ENCODE measurements at regions not wholly inside any gene's neighbourhood (a gene's known extent, or its start where the extent isn't known, plus 50 kb on each side); places are given as distances from the start of the nearest gene placed in this dataset.

DNA sequence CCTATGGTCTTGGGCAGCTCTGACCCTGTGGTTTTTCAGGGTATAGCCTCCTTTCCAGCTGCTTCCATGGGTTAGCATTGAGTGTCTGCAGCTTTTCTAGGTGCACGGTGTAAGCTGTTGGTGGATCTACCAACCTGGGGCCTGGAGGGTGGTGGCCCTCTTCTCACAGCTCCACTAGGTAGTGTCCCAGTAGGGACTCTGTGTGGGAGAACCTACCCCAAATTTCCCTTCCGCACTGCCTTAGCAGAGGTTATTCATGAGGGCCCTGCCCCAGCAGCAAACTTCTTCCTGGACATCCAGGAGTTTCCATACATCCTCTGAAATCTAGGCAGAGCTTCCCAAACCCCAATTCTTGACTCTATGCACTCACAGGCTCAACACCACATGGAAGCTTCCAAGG, 111.0 kb upstream of the C1orf87 start:
- TF ChIP-seq, protein P1, sequence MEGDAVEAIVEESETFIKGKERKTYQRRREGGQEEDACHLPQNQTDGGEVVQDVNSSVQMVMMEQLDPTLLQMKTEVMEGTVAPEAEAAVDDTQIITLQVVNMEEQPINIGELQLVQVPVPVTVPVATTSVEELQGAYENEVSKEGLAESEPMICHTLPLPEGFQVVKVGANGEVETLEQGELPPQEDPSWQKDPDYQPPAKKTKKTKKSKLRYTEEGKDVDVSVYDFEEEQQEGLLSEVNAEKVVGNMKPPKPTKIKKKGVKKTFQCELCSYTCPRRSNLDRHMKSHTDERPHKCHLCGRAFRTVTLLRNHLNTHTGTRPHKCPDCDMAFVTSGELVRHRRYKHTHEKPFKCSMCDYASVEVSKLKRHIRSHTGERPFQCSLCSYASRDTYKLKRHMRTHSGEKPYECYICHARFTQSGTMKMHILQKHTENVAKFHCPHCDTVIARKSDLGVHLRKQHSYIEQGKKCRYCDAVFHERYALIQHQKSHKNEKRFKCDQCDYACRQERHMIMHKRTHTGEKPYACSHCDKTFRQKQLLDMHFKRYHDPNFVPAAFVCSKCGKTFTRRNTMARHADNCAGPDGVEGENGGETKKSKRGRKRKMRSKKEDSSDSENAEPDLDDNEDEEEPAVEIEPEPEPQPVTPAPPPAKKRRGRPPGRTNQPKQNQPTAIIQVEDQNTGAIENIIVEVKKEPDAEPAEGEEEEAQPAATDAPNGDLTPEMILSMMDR (IDR thresholded peaks at IDR 0.05; ENCODE audit: low read depth, low read length): no peak
- Histone ChIP-seq H3K4me1 (no peaks in the 10 kb centered on the region), H3K4me3 (ENCODE audit: low read depth, low read length) (no peak overlapping the region), H3K27me3 (no peaks in the 10 kb centered on the region), H3K9me3 (no peaks in the 10 kb centered on the region), H3K36me3 (no peaks in the 10 kb centered on the region)
- DNase-seq: no peak

DNA sequence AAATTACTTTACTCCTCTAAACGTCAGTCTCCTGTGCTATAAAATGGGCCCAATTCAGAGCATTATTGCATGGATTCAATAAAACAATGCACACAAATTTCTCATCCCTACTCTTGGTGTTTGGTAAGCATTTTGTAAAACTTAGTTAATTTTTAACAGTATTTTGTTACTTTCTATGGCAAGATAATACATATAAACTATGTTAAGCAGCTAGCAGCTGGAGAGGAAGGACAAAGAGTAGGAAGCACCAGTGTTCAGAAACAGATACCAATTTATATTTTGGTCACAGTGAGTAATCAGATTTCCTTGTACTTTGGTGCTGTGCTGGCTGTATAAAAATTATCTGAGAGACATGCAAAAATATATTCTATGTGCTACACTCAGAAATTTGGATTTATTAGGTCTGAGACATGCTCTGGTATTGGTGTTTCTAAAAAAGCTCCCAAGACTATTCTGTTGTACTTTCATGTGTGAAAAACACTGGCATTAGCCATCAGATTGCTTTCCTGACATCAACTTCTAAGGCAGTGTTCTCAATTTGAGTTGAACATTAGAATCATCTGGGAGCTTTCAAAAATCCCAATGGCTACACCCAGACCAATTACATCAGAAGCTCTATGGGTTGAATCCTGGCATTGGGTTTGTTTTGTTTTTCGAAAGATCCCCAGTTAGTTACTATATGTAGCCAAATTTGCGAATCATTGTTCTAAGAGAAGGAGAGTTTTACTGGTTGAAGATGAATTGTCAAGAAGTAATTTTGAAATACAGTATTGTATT, 100.3 kb upstream of the C1orf87 start:
- TF ChIP-seq, protein P1 (IDR thresholded peaks at IDR 0.05; ENCODE audit: low read depth, low read length): no peak
- no peaks in the 10 kb centered on the region for H3K36me3 ChIP-seq

DNA sequence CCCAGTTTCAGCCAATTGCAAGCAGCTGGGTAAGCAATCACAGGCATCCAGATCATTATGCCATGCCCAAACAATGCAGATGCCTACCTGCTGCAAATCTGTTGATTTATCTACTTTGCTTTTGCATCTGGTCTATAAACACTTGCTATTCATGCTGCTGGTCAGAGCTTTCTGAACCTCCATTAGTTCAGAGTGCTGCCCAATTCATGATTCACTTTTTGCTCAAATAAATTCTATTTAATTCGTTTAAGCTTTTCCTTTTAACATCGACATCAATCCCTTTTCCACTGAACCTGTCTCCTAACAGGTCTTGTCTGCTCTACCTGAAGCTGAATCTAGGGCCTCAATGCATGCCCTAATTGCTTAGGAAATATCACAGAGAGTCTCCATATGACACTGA, 99.4 kb upstream of the C1orf87 start:
- DNase-seq: no peak
- Histone ChIP-seq H3K27me3 (no peaks in the 10 kb centered on the region), H3K9me3 (no peaks in the 10 kb centered on the region), H3K36me3 (no peaks in the 10 kb centered on the region), H3K4me1 (no peaks in the 10 kb centered on the region), H3K4me3 (ENCODE audit: low read depth, low read length) (no peak overlapping the region)
- TF ChIP-seq, protein P1 (IDR thresholded peaks at IDR 0.05; ENCODE audit: low read depth, low read length): no peak

More for the DNA sequence above, 100.3 kb upstream of the C1orf87 start:
- H3K4me1 ChIP-seq: no peaks in the 10 kb centered on the region
- no peaks in the 10 kb centered on the region for H3K27me3 ChIP-seq
- DNase-seq: no peak
- no peak overlapping the region for H3K4me3 ChIP-seq (ENCODE audit: low read depth, low read length)
- H3K9me3 ChIP-seq: no peaks in the 10 kb centered on the region

DNA sequence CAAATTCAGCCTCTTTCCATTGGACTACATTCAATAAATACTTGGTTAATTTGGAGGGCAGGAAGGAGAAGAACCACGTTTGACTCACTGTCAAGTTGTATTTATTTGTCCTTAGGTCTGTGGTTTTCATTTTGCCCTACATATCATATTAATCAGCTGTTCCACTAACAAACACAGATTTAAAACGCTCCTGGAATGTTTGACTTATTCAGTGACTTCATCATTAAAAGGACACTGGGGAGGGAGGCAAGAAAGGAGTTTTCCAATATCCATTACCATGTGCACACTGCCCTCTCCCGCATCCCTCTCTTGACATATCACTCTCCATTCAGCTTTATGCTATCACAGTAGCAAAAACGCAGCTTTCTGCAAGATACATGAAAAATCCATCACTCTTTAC, 98.2 kb upstream of the C1orf87 start:
- no peak for DNase-seq
- Histone ChIP-seq H3K27me3 (no peaks in the 10 kb centered on the region), H3K36me3 (no peaks in the 10 kb centered on the region), H3K9me3 (no peaks in the 10 kb centered on the region), H3K4me3 (ENCODE audit: low read depth, low read length) (no peak overlapping the region), H3K4me1 (no peaks in the 10 kb centered on the region)
- TF ChIP-seq, protein P1 (IDR thresholded peaks at IDR 0.05; ENCODE audit: low read depth, low read length): no peak

DNA sequence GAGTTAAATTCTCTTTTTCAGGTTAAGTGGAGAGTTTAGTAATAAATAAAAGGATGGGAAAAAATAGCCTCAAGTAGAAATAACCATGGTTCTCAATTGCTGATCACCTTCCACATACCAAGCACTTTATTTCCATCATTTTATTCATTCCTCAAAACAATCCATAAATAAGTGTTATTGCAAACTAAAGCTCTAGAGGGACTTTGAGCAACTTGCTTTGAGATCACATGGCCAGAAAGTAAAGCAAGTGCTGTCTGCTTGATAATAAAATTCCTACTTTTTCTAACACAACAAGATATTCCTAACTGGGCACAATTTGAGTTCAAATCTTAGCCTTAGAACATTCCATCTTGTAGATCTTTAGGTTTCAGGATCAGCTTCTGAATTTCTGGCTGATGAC, 97.1 kb upstream of the C1orf87 start:
- no peaks in the 10 kb centered on the region for H3K4me1 ChIP-seq
- H3K27me3 ChIP-seq: no peaks in the 10 kb centered on the region
- no peaks in the 10 kb centered on the region for H3K36me3 ChIP-seq
- TF ChIP-seq, protein P1 (IDR thresholded peaks at IDR 0.05; ENCODE audit: low read depth, low read length): 0 out of 2 replicates have a peak, but pooled peaks have one; percentile 2
- H3K4me3 ChIP-seq (ENCODE audit: low read depth, low read length): no peak overlapping the region
- no peak for DNase-seq
- no peaks in the 10 kb centered on the region for H3K9me3 ChIP-seq

DNA sequence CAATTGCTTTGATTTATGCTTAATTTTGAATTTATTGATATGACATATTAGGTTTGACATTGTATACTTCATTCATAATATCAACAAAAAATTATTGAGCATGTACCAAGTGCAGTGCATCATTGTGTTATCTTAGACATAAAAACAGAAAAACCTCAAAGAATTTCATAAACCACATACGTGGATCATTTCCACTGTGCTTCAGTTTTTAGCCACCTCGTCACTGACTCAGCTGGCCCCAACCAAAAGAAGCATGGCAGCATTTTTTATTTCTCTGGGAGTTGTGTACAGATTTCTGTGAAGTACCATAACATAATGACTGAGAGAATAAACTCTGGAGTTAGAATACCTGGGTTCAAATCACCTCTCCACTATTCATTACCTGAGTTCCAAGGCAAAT, 95.6 kb upstream of the C1orf87 start:
- Histone ChIP-seq H3K9me3 (no peaks in the 10 kb centered on the region), H3K4me1 (no peaks in the 10 kb centered on the region), H3K36me3 (no peaks in the 10 kb centered on the region), H3K27me3 (no peaks in the 10 kb centered on the region), H3K4me3 (ENCODE audit: low read depth, low read length) (no peak overlapping the region)
- DNase-seq: no peak
- TF ChIP-seq, protein P1 (IDR thresholded peaks at IDR 0.05; ENCODE audit: low read depth, low read length): no peak
